SK-N-SH (cell line): ENCODE measurements at regions not wholly inside any gene's neighbourhood (a gene's known extent, or its start where the extent isn't known, plus 50 kb on each side); places are given as distances from the start of the nearest gene placed in this dataset.

Experiments
- CTCF ChIA-PET: fragments of 300-600, 350-600 bp; formaldehyde crosslinking; extraction: SDS; loops from one replicate; lab custom pipeline; 2021; lab: Yijun Ruan, JAX
- POLR2A ChIA-PET: fragments of 350-600 bp; sonication (Branson Sonifier 250); formaldehyde crosslinking; extraction: SDS; loops from one replicate; lab custom pipeline; 2020; ENCODE audit warnings: antibody characterized with exemption, inconsistent platforms; lab: Yijun Ruan, JAX
- DNase-seq: peaks from one replicate; pipeline ENCODE4 v3.0.0; 2012
- H2AFZ ChIP-seq: fragments of 200-600 bp; sonication (generic); 2 replicates; pipeline ENCODE4 v1.8.1; 2016; ENCODE audit warnings: antibody characterized with exemption, mild to moderate bottlenecking, low read depth
- H3F3A ChIP-seq: fragments of 200-600 bp; sonication (generic); replicated peaks from 2 replicates; pipeline ENCODE3; 2016; ENCODE audit warnings: antibody characterized with exemption, mild to moderate bottlenecking; ENCODE audit not compliant: insufficient read depth
- H3K27ac ChIP-seq, 2 experiments: fragments of 200-500 bp in 1 of 2; fragments of 200-600 bp in 1 of 2; sonication (Bioruptor generic) in 1 of 2; sonication (generic), shearing (Covaris generic) in 1 of 2; 2 replicates each; pipeline versions ENCODE4 v1.5.1 to v1.6.1; 2014 to 2016; ENCODE audit warnings: low read depth in 2 of 2, inconsistent platforms in 1 of 2, low read length in 1 of 2, mild to moderate bottlenecking in 1 of 2, mixed read lengths in 1 of 2
- H3K27me3 ChIP-seq: fragments of 200-600 bp; sonication (generic), shearing (Covaris generic); 2 replicates; pipeline ENCODE4 v1.6.1; 2016; ENCODE audit warnings: mixed run types; ENCODE audit not compliant: insufficient read depth
- H3K36me3 ChIP-seq, 2 experiments: fragments of 200-500 bp in 1 of 2; fragments of 200-600 bp in 1 of 2; sonication (Bioruptor generic) in 1 of 2; sonication (generic) in 1 of 2; replicated peaks in 1 of 2; 2 replicates each; pipeline versions ENCODE3 to v1.5.1; 2014 to 2016; ENCODE audit warnings: low read length in 1 of 2, mild to moderate bottlenecking in 1 of 2; ENCODE audit not compliant: insufficient read depth in 2 of 2, control insufficient read depth in 1 of 2
- H3K4me1 ChIP-seq, 2 experiments: fragments of 200-500 bp in 1 of 2; fragments of 200-600 bp in 1 of 2; sonication (Bioruptor generic) in 1 of 2; sonication (generic), shearing (Covaris generic) in 1 of 2; 2 replicates each; pipeline versions ENCODE4 v1.5.1 to v1.6.1; 2014 to 2016; ENCODE audit warnings: low read depth in 1 of 2, low read length in 1 of 2, mixed run types in 1 of 2; ENCODE audit not compliant: insufficient read depth in 2 of 2, control insufficient read depth in 1 of 2
- H3K4me2 ChIP-seq: fragments of 200-600 bp; sonication (generic), shearing (Covaris generic); 2 replicates; pipeline ENCODE4 v1.6.1; 2017; ENCODE audit warnings: mixed run types
- H3K4me3 ChIP-seq, 2 experiments: fragments of 200-500 bp in 1 of 2; fragments of 200-600 bp in 1 of 2; sonication (Bioruptor generic) in 1 of 2; sonication (generic), shearing (Covaris generic) in 1 of 2; 2 replicates each; pipeline versions ENCODE4 v1.5.1 to v1.8.1; 2014 to 2016; ENCODE audit warnings: low read depth in 2 of 2, inconsistent platforms in 1 of 2, low read length in 1 of 2, mild to moderate bottlenecking in 1 of 2, mixed read lengths in 1 of 2, moderate library complexity in 1 of 2
- H3K79me2 ChIP-seq: fragments of 200-600 bp; sonication (generic); 2 replicates; pipeline ENCODE4 v1.8.1; 2017; ENCODE audit warnings: mild to moderate bottlenecking; ENCODE audit not compliant: insufficient read depth
- H3K9ac ChIP-seq: fragments of 200-600 bp; sonication (generic); 2 replicates; pipeline ENCODE4 v1.6.1; 2017; ENCODE audit warnings: mixed run types
- H3K9me2 ChIP-seq: fragments of 200-600 bp; sonication (generic); 2 replicates; pipeline ENCODE4 v1.6.1; 2017; ENCODE audit warnings: mixed run types
- H3K9me3 ChIP-seq: fragments of 200-600 bp; sonication (generic); 2 replicates; pipeline ENCODE4 v1.6.1; 2017; ENCODE audit warnings: mixed run types, mild to moderate bottlenecking, moderate library complexity
- H4K20me1 ChIP-seq: fragments of 200-600 bp; sonication (generic); 2 replicates; pipeline ENCODE4 v1.6.1; 2017; ENCODE audit warnings: mild to moderate bottlenecking, mixed run types; ENCODE audit not compliant: insufficient read depth
- ELF1 ChIP-seq: IDR thresholded peaks from 2 replicates; pipeline ENCODE4 v1.4.0; 2012
- EP300 ChIP-seq, 2 experiments: IDR thresholded peaks; 2 replicates each; pipeline versions ENCODE4 v1.4.0 to v1.6.1; 2012; ENCODE audit warnings: borderline replicate concordance in 1 of 2, low read depth in 1 of 2, low read length in 1 of 2
- EZH2phosphoT487 ChIP-seq: fragments of 200-600 bp; sonication (generic); IDR thresholded peaks from 2 replicates; pipeline ENCODE4 v1.6.1; 2017; ENCODE audit warnings: low read depth, mixed run types, mild to moderate bottlenecking, antibody characterized with exemption, moderate library complexity, borderline replicate concordance
- FOXJ3 ChIP-seq: sonication (generic); formaldehyde crosslinking; IDR thresholded peaks from 2 replicates; pipeline ENCODE4 v1.5.1; 2020; ENCODE audit warnings: mild to moderate bottlenecking, missing genetic modification reagents
- GATA2 ChIP-seq: sonication (generic); formaldehyde crosslinking; IDR thresholded peaks from 2 replicates; pipeline ENCODE4 v1.5.0; 2020; ENCODE audit warnings: mild to moderate bottlenecking, missing genetic modification reagents
- MEF2A ChIP-seq: IDR thresholded peaks from 2 replicates; pipeline ENCODE4 v1.4.0; 2012; ENCODE audit warnings: low read depth, borderline replicate concordance
- MXI1 ChIP-seq: IDR thresholded peaks from 2 replicates; pipeline ENCODE4 v1.6.1; 2012; ENCODE audit warnings: mild to moderate bottlenecking, low read depth, low read length, improper control_type of control experiment
- NRF1 ChIP-seq: IDR thresholded peaks from 2 replicates; pipeline ENCODE4 v1.6.1; 2012; ENCODE audit warnings: low read depth, mild to moderate bottlenecking, low read length
- POLR2AphosphoS5 ChIP-seq: IDR thresholded peaks from 2 replicates; pipeline ENCODE4 v1.6.1; 2012; ENCODE audit warnings: low read depth, low read length
- RAD21 ChIP-seq: IDR thresholded peaks from 2 replicates; pipeline ENCODE4 v1.6.1; 2012; ENCODE audit warnings: mild to moderate bottlenecking, low read length
- RFX5 ChIP-seq: IDR thresholded peaks from 2 replicates; pipeline ENCODE4 v1.6.1; 2012; ENCODE audit warnings: mild to moderate bottlenecking, improper control_type of control experiment, low read length
- RXRA ChIP-seq: IDR thresholded peaks from 2 replicates; pipeline ENCODE4 v1.4.0; 2012; ENCODE audit warnings: low read depth, mild to moderate bottlenecking, borderline replicate concordance
- SMC3 ChIP-seq: IDR thresholded peaks from 2 replicates; pipeline ENCODE4 v1.6.1; 2012; ENCODE audit warnings: low read depth, low read length, improper control_type of control experiment
- TAF1 ChIP-seq: IDR thresholded peaks from 2 replicates; pipeline ENCODE4 v1.6.1; 2012; ENCODE audit warnings: low read depth, mild to moderate bottlenecking, low read length, moderate library complexity, borderline replicate concordance
- TEAD4 ChIP-seq: IDR thresholded peaks from 2 replicates; pipeline ENCODE4 v1.4.0; 2012; ENCODE audit warnings: mild to moderate bottlenecking, borderline replicate concordance; ENCODE audit not compliant: insufficient read depth
- USF1 ChIP-seq: IDR thresholded peaks from 2 replicates; pipeline ENCODE4 v1.4.0; 2012; ENCODE audit warnings: low read depth, borderline replicate concordance
- YY1 ChIP-seq: IDR thresholded peaks from 2 replicates; pipeline ENCODE4 v1.4.0; 2012; ENCODE audit warnings: low read depth, mild to moderate bottlenecking
- WGBS: methylation state at CpG from one replicate; pipeline ENCODE4 v1.1.6; 2017; ENCODE audit warnings: low lambda C conversion rate; 5-methylcytosine and 5-hydroxymethylcytosine counted together
- TF ChIP-seq, protein P1 (sequence below): IDR thresholded peaks from 2 replicates; pipeline ENCODE4; 2012
- TF ChIP-seq, protein P2 (sequence below): IDR thresholded peaks from 2 replicates; pipeline ENCODE4 v1.6.1; 2012; ENCODE audit warnings: mild to moderate bottlenecking, low read depth, low read length, moderate library complexity
- TF ChIP-seq, protein P3 (sequence below): fragments of 150-350 bp; IDR thresholded peaks from 2 replicates; pipeline ENCODE4 v1.6.1; 2016; ENCODE audit warnings: mild to moderate bottlenecking, low read depth, low read length

GRCh38 chr10:31601136-31601535 is 282.1 kb downstream of the ZEB1 start:
- H3K9ac ChIP-seq, result no peak overlapping the region
- CTCF ChIA-PET, result no interaction called here
- WGBS, result 93% methylated on average over 3 of the region's 3 CpGs

More at GRCh38 chr10:31601136-31601535, 282.1 kb downstream of the ZEB1 start:
- no peaks in the 10 kb centered on the region for H3F3A ChIP-seq
- H3K79me2 ChIP-seq, result no peaks in the 10 kb centered on the region
- no peak overlapping the region for H3K4me3 ChIP-seq
- no peak overlapping the region for H2AFZ ChIP-seq
- H3K4me1 ChIP-seq, result peaks cover 4 to 13% of the 10 kb centered on the region in 2 experiments; a peak in 2 of 4 replicates
- POLR2A ChIA-PET, result no interaction called here
- no peak overlapping the region for H3K27ac ChIP-seq
- DNase-seq, result no peak
- H3K27me3 ChIP-seq, result no peaks in the 10 kb centered on the region
- no peaks in the 10 kb centered on the region for H3K36me3 ChIP-seq
- no peaks in the 10 kb centered on the region for H4K20me1 ChIP-seq
- no peaks in the 10 kb centered on the region for H3K9me2 ChIP-seq
- TF ChIP-seq RFX5, result no peak
- TF ChIP-seq FOXJ3 (CRISPR knock-in tag), result no peak
- no peak for TF ChIP-seq YY1
- no peak for TF ChIP-seq EP300 (IDR thresholded peaks at IDR 0.05; ENCODE audit: borderline replicate concordance in 1 of 2, low read depth in 1 of 2, low read length in 1 of 2)
- TF ChIP-seq NRF1, result no peak
- TF ChIP-seq, protein P1, sequence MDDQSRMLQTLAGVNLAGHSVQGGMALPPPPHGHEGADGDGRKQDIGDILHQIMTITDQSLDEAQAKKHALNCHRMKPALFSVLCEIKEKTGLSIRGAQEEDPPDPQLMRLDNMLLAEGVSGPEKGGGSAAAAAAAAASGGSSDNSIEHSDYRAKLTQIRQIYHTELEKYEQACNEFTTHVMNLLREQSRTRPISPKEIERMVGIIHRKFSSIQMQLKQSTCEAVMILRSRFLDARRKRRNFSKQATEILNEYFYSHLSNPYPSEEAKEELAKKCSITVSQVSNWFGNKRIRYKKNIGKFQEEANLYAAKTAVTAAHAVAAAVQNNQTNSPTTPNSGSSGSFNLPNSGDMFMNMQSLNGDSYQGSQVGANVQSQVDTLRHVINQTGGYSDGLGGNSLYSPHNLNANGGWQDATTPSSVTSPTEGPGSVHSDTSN, result no peak
- TF ChIP-seq USF1, result no peak
- no peak for TF ChIP-seq MXI1
- no peak for TF ChIP-seq POLR2AphosphoS5
- TF ChIP-seq MEF2A, result no peak
- TF ChIP-seq, protein P2, sequence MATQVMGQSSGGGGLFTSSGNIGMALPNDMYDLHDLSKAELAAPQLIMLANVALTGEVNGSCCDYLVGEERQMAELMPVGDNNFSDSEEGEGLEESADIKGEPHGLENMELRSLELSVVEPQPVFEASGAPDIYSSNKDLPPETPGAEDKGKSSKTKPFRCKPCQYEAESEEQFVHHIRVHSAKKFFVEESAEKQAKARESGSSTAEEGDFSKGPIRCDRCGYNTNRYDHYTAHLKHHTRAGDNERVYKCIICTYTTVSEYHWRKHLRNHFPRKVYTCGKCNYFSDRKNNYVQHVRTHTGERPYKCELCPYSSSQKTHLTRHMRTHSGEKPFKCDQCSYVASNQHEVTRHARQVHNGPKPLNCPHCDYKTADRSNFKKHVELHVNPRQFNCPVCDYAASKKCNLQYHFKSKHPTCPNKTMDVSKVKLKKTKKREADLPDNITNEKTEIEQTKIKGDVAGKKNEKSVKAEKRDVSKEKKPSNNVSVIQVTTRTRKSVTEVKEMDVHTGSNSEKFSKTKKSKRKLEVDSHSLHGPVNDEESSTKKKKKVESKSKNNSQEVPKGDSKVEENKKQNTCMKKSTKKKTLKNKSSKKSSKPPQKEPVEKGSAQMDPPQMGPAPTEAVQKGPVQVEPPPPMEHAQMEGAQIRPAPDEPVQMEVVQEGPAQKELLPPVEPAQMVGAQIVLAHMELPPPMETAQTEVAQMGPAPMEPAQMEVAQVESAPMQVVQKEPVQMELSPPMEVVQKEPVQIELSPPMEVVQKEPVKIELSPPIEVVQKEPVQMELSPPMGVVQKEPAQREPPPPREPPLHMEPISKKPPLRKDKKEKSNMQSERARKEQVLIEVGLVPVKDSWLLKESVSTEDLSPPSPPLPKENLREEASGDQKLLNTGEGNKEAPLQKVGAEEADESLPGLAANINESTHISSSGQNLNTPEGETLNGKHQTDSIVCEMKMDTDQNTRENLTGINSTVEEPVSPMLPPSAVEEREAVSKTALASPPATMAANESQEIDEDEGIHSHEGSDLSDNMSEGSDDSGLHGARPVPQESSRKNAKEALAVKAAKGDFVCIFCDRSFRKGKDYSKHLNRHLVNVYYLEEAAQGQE, result no peak
- TF ChIP-seq RAD21, result no peak
- TF ChIP-seq ELF1, result no peak
- TF ChIP-seq TAF1, result no peak
- no peak for TF ChIP-seq GATA2 (CRISPR knock-in tag)
- TF ChIP-seq EZH2phosphoT487, result no peak
- no peak for TF ChIP-seq TEAD4
- TF ChIP-seq, protein P3, sequence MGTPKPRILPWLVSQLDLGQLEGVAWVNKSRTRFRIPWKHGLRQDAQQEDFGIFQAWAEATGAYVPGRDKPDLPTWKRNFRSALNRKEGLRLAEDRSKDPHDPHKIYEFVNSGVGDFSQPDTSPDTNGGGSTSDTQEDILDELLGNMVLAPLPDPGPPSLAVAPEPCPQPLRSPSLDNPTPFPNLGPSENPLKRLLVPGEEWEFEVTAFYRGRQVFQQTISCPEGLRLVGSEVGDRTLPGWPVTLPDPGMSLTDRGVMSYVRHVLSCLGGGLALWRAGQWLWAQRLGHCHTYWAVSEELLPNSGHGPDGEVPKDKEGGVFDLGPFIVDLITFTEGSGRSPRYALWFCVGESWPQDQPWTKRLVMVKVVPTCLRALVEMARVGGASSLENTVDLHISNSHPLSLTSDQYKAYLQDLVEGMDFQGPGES, result no peak
- TF ChIP-seq RXRA, result no peak
- TF ChIP-seq SMC3, result no peak
- no peaks in the 10 kb centered on the region for H3K9me3 ChIP-seq
- H3K4me2 ChIP-seq, result no peak overlapping the region
